Sigmoid colon (tissue), 6 donors: ENCODE measurements at regions not wholly inside any gene's neighbourhood (a gene's known extent, or its start where the extent isn't known, plus 50 kb on each side); places are given as distances from the start of the nearest gene placed in this dataset.

Experiments used
- DNase-seq: peaks from one replicate; pipeline ENCODE4 v3.0.0-alpha.2; 2019
- H3K27ac ChIP-seq, 4 donors: fragments of 200-600 bp; sonication (generic); one replicate each; pipeline ENCODE4 v1.5.1; 2016 to 2019; ENCODE audit warnings: mild to moderate bottlenecking in 1 of 4
- H3K27me3 ChIP-seq, 3 donors: fragments of 200-600 bp; sonication (generic); one replicate each; pipeline ENCODE4 v1.5.1; 2019; ENCODE audit warnings: mild to moderate bottlenecking in 1 of 3
- H3K36me3 ChIP-seq, 4 donors: fragments of 200-600 bp; sonication (generic); one replicate each; pipeline ENCODE4 v1.5.1; 2016 to 2019
- H3K4me1 ChIP-seq, 4 donors: fragments of 200-600 bp; sonication (generic); one replicate each; pipeline ENCODE4 v1.5.1; 2017 to 2019
- H3K4me3 ChIP-seq, 4 donors: fragments of 200-600 bp; sonication (generic); one replicate each; pipeline ENCODE4 v1.5.1; 2017 to 2019; ENCODE audit warnings: mild to moderate bottlenecking in 2 of 4, moderate library complexity in 1 of 4
- H3K9me3 ChIP-seq, 4 donors: fragments of 200-600 bp in 3 of 4; sonication (generic) in 3 of 4; one replicate each; pipeline versions ENCODE4 v1.5.1 to v1.6.1; 2013 to 2019
- CTCF ChIP-seq, 4 experiments: fragments of 450-650 bp in 3 of 4; fragments of 200-600 bp in 1 of 4; IDR thresholded peaks; one replicate each; pipeline ENCODE4 v1.5.1; 2016 to 2019; ENCODE audit warnings: antibody characterized with exemption in 4 of 4, mild to moderate bottlenecking in 3 of 4, moderate library complexity in 2 of 4
- EP300 ChIP-seq, 4 donors: sonication (generic); formaldehyde crosslinking; IDR thresholded peaks; one replicate each; pipeline ENCODE4 v1.6.1; 2017; ENCODE audit warnings: antibody characterized with exemption in 4 of 4
- POLR2A ChIP-seq, 2 donors: fragments of 450-650 bp; IDR thresholded peaks; one replicate each; pipeline ENCODE4 v1.6.1; 2016; ENCODE audit warnings: antibody characterized with exemption in 2 of 2, mild to moderate bottlenecking in 2 of 2, moderate library complexity in 2 of 2
- POLR2AphosphoS5 ChIP-seq, 4 donors: sonication (generic); formaldehyde crosslinking; IDR thresholded peaks; one replicate each; pipeline ENCODE4 v1.6.1; 2017; ENCODE audit warnings: antibody characterized with exemption in 4 of 4
- WGBS, 2 donors: extraction: QIAGEN DNeasy Blood & Tissue Kit; methylation state at CpG; one replicate each; pipeline ENCODE4 v1.1.7; 2013; 5-methylcytosine and 5-hydroxymethylcytosine counted together
- intact Hi-C: fragments of 100-400 bp; cut with DNase I; formaldehyde crosslinking; loops from one replicate; pipeline ENCODE4 v1.15.1; 2023
- donor health status: healthy with polysubstance abuse.
- donor health status: healthy.

- WGBS, 2 donors: 45 to 46% methylated on average over 2 of the region's 2 CpGs
- DNase-seq: no peak
- Histone ChIP-seq H3K9me3 (no peaks in the 10 kb centered on the region), H3K36me3 (no peaks in the 10 kb centered on the region), H3K27ac (no peak overlapping the region), H3K27me3 (no peaks in the 10 kb centered on the region), H3K4me3 (no peak overlapping the region), H3K4me1 (peaks cover 0 to 13% (median 9%) of the 10 kb centered on the region in 4 donors)
- intact Hi-C loops: no loop called here
- no peak for TF ChIP-seq POLR2AphosphoS5 (IDR thresholded peaks at IDR 0.05)
- no peak for TF ChIP-seq EP300 (IDR thresholded peaks at IDR 0.05)
- no peak for TF ChIP-seq POLR2A (IDR thresholded peaks at IDR 0.05)
- TF ChIP-seq CTCF (IDR thresholded peaks at IDR 0.05): no peak
These were observed 93.1 kb downstream of the FAT3 start for GRCh38 chr11:92317721-92318120.

- no peak overlapping the region for H3K4me3 ChIP-seq
- no peak for TF ChIP-seq POLR2A (IDR thresholded peaks at IDR 0.05)
- no peak for TF ChIP-seq EP300 (IDR thresholded peaks at IDR 0.05)
- no peak for TF ChIP-seq CTCF (IDR thresholded peaks at IDR 0.05)
- TF ChIP-seq POLR2AphosphoS5 (IDR thresholded peaks at IDR 0.05): no peak
- H3K27me3 ChIP-seq: no peaks in the 10 kb centered on the region
- peaks cover 0 to 7% (median under 1%) of the 10 kb centered on the region in 4 donors for H3K9me3 ChIP-seq
- intact Hi-C loops: no loop called here
- DNase-seq: no peak
- H3K27ac ChIP-seq: no peak overlapping the region
- no peaks in the 10 kb centered on the region for H3K36me3 ChIP-seq
- no peaks in the 10 kb centered on the region for H3K4me1 ChIP-seq
- 83 to 91% methylated on average over 3 of the region's 3 CpGs for WGBS, 2 donors
These were observed 97.6 kb downstream of the FAT3 start for GRCh38 chr11:92322225-92322624.

GRCh38 chr11:92324890-92325289, 100.3 kb downstream of the FAT3 start:
- peaks cover 0 to 7% (median under 1%) of the 10 kb centered on the region in 4 donors for H3K9me3 ChIP-seq
- no peaks in the 10 kb centered on the region for H3K36me3 ChIP-seq
- peaks cover 0 to 3% (median under 1%) of the 10 kb centered on the region in 4 donors for H3K4me1 ChIP-seq
- no peak for TF ChIP-seq EP300 (IDR thresholded peaks at IDR 0.05)
- TF ChIP-seq CTCF (IDR thresholded peaks at IDR 0.05): no peak
- TF ChIP-seq POLR2AphosphoS5 (IDR thresholded peaks at IDR 0.05): no peak
- no peak for TF ChIP-seq POLR2A (IDR thresholded peaks at IDR 0.05)
- intact Hi-C loops: no loop called here
- no peak overlapping the region for H3K27ac ChIP-seq
- 62 to 81% methylated on average over 1 of the region's 1 CpG for WGBS, 2 donors
- H3K4me3 ChIP-seq: no peak overlapping the region
- no peak for DNase-seq
- H3K27me3 ChIP-seq: no peaks in the 10 kb centered on the region

GRCh38 chr11:92325416-92325815, 100.8 kb downstream of the FAT3 start:
- intact Hi-C loops: no loop called here
- DNase-seq: no peak
- no peak overlapping the region for H3K4me3 ChIP-seq
- no peak overlapping the region for H3K27ac ChIP-seq
- H3K9me3 ChIP-seq: peaks cover 0 to 7% (median under 1%) of the 10 kb centered on the region in 4 donors
- peaks cover 0 to 8% (median 3%) of the 10 kb centered on the region in 4 donors for H3K4me1 ChIP-seq
- H3K27me3 ChIP-seq: no peaks in the 10 kb centered on the region
- H3K36me3 ChIP-seq: no peaks in the 10 kb centered on the region
- TF ChIP-seq CTCF (IDR thresholded peaks at IDR 0.05) (no peak), POLR2A (IDR thresholded peaks at IDR 0.05) (no peak), POLR2AphosphoS5 (IDR thresholded peaks at IDR 0.05) (no peak), EP300 (IDR thresholded peaks at IDR 0.05) (no peak)
- 78% methylated on average over 3 of the region's 3 CpGs for WGBS, 2 donors

- TF ChIP-seq CTCF (IDR thresholded peaks at IDR 0.05) (no peak), POLR2AphosphoS5 (IDR thresholded peaks at IDR 0.05) (no peak), POLR2A (IDR thresholded peaks at IDR 0.05) (no peak), EP300 (IDR thresholded peaks at IDR 0.05) (no peak)
- Histone ChIP-seq H3K4me1 (peaks cover 0 to 17% (median 5%) of the 10 kb centered on the region in 4 donors), H3K9me3 (no peaks in the 10 kb centered on the region), H3K27me3 (no peaks in the 10 kb centered on the region), H3K4me3 (no peak overlapping the region), H3K27ac (no peak overlapping the region), H3K36me3 (no peaks in the 10 kb centered on the region)
- 37 to 42% methylated on average over 2 of the region's 2 CpGs for WGBS, 2 donors
- DNase-seq: no peak
- intact Hi-C loops: no loop called here
These were observed 104.5 kb downstream of the FAT3 start for GRCh38 chr11:92329137-92329536.
